HUDEP-2 (cell line): ENCODE measurements at regions not wholly inside any gene's neighbourhood (a gene's known extent, or its start where the extent isn't known, plus 50 kb on each side); places are given as distances from the start of the nearest gene placed in this dataset.
"Not testable (repeated sequence)": the region's sequence is repeated elsewhere in the genome, so short reads cannot be mapped to it uniquely, and the experiment has no call there.

Experiments used
- DNase-seq, 76 experiments: peaks; one replicate each; lab custom pipeline; 2025; ENCODE audit not compliant: unreplicated experiment in 76 of 76; lab: John Stamatoyannopoulos, UW

- peak in 8 of 76 experiments; percentile 4 to 46 (median 18) for DNase-seq
Measured at GRCh38 chr12:89825591-89826449, 117.2 kb upstream of the ATP2B1 start.

GRCh38 chr12:89824822-89825221 lies 116.2 kb upstream of the ATP2B1 start:
- peak in 1 of 76 experiments; percentile 5 for DNase-seq

- DNase-seq = not testable (repeated sequence)
Measured at GRCh38 chr12:89822992-89823391, 114.4 kb upstream of the ATP2B1 start.

- DNase-seq = no peak
Measured at GRCh38 chr12:89821896-89822295, 113.3 kb upstream of the ATP2B1 start.

GRCh38 chr12:89817501-89818226 lies 109.0 kb upstream of the ATP2B1 start:
- DNase-seq = no peak

GRCh38 chr12:89815225-89815624 lies 106.6 kb upstream of the ATP2B1 start:
- no peak for DNase-seq

GRCh38 chr12:89803412-89803811 lies 94.8 kb upstream of the ATP2B1 start:
- no peak for DNase-seq

- no peak for DNase-seq
Measured at GRCh38 chr12:89801284-89801683, 92.6 kb upstream of the ATP2B1 start.

- DNase-seq = peak in 72 of 76 experiments; percentile 21 to 86 (median 57)
Measured at GRCh38 chr12:89800435-89800834, 91.8 kb upstream of the ATP2B1 start.

- peak in 50 of 76 experiments; percentile 3 to 81 (median 34) for DNase-seq
Measured at GRCh38 chr12:89799316-89799715, 90.7 kb upstream of the ATP2B1 start.

- no peak for DNase-seq
Measured at GRCh38 chr12:89797436-89797835, 88.8 kb upstream of the ATP2B1 start.

GRCh38 chr12:89796798-89797382 lies 88.3 kb upstream of the ATP2B1 start:
- peak in 1 of 76 experiments; percentile 28 for DNase-seq

GRCh38 chr12:89793946-89794345 lies 85.3 kb upstream of the ATP2B1 start:
- DNase-seq = no peak

GRCh38 chr12:89791286-89791685 lies 82.6 kb upstream of the ATP2B1 start:
- no peak for DNase-seq

- no peak for DNase-seq
Measured at GRCh38 chr12:89789862-89790261, 81.2 kb upstream of the ATP2B1 start.

- no peak for DNase-seq
Measured at GRCh38 chr12:89787763-89788162, 79.1 kb upstream of the ATP2B1 start.

- no peak for DNase-seq
Measured at GRCh38 chr12:89786177-89786810, 77.7 kb upstream of the ATP2B1 start.

GRCh38 chr12:89783359-89784060 lies 74.9 kb upstream of the ATP2B1 start:
- DNase-seq = no peak

GRCh38 chr12:89782807-89783206 lies 74.2 kb upstream of the ATP2B1 start:
- no peak for DNase-seq

- no peak for DNase-seq
Measured at GRCh38 chr12:89781946-89782550, 73.4 kb upstream of the ATP2B1 start.
